VCaP (cell line): ENCODE measurements at regions not wholly inside any gene's neighbourhood (a gene's known extent, or its start where the extent isn't known, plus 50 kb on each side); places are given as distances from the start of the nearest gene placed in this dataset.

Experiments used
- H3K27ac ChIP-seq: fragments of 450-650 bp; 2 replicates; pipeline ENCODE4 v1.5.1; 2017
- CTCF ChIP-seq: fragments of 450-650 bp; conservative IDR thresholded peaks from 2 replicates; pipeline ENCODE4 v1.5.1; 2017; ENCODE audit warnings: mild to moderate bottlenecking, moderate library complexity

DNA sequence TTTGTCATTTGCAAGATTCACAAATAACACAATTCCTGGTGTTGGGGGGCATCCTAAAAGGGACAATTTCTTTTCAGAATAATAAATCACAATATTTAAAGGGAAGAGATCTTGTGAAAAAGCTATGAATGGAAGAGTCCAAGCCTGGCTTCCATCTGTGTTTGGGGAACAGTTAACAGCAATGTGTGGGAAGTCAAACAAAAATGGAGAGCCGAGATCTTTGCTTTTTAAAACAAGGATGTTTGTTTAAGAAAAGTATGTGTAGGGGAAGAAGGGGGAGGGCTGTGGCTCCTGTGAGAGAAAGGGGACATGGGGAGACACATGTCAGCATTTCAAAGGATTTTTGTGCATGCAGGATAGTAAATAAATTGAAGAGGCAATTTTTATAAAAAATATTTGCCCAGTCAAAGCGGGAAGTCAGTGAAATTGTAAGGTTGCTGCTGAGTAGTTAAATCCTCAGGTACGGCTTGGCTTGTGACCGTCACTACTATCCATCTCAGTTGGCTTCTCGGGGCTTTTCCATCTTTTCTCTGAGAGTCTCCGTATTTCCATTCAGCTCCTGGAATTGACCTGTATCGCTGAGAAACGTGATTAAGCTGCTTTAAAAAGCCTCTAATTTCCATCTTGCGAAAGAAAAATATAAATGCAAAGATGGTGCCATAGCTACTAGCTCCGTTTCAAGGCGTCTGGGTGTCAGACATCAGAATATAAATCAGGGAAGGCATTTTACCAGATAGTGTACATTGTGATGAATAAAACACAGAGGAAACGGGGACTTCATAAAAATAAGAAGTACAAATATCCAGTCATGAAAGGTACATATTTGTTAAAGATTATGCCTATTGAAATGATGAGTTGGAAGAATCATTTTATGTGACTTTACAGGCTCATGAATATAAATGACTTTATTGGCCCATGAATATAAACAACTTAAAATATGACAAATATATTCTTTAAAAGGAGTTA lies 52.9 kb upstream of the VCAN start:
- no peak overlapping the region for H3K27ac ChIP-seq
- no peak for TF ChIP-seq CTCF
